HCT116 (cell line): ENCODE measurements at regions not wholly inside any gene's neighbourhood (a gene's known extent, or its start where the extent isn't known, plus 50 kb on each side); places are given as distances from the start of the nearest gene placed in this dataset.

Source experiments
- ATAC-seq: fragments of 200-7000 bp; cut with Tn5 transposase; 2 replicates; pipeline ENCODE4 v1.9.1; 2020; ENCODE audit warnings: mild to moderate bottlenecking, moderate library complexity
- BruUV-seq: library from RNA; stranded (reverse); fragments of 400-500 nt; replicated peaks from 2 replicates; lab custom pipeline; 2021; lab: Mats Ljungman, UMichigan
- CTCF ChIA-PET: fragments of 300-600 bp; sonication (Branson Sonifier 250); formaldehyde crosslinking; loops from one replicate; lab custom pipeline; 2021; ENCODE audit warnings: antibody characterized with exemption; lab: Charles Lee
- POLR2A ChIA-PET: fragments of 300-600, 350-600 bp; sonication (Branson Sonifier 250); formaldehyde crosslinking; loops from one replicate; lab custom pipeline; 2021; ENCODE audit warnings: antibody characterized with exemption; lab: Charles Lee
- RAD21 ChIA-PET, 2 experiments: fragments of 300-600 bp; sonication (Branson Sonifier 250); formaldehyde crosslinking; loops; one replicate each; lab custom pipeline; 2023; ENCODE audit warnings: low total read pairs in 2 of 2; ENCODE audit not compliant: uncharacterized antibody in 2 of 2, unreplicated experiment in 2 of 2, low non-redundant PET in 1 of 2; lab: Charles Lee
- DNase-seq: peaks from one replicate; pipeline ENCODE4 v3.0.0-alpha.2; 2010; ENCODE audit warnings: low read depth, low spot score
- H2AFZ ChIP-seq: fragments of 200-600 bp; shearing (Covaris generic), sonication (generic); 2 replicates; pipeline ENCODE4 v1.6.1; 2017; ENCODE audit warnings: low read depth, mixed run types, mixed read lengths, antibody characterized with exemption, low read length; ENCODE audit not compliant: poor library complexity, severe bottlenecking
- H3K27ac ChIP-seq: 2 replicates; pipeline ENCODE4 v1.5.1; 2012; ENCODE audit warnings: low read depth, low read length
- H3K27me3 ChIP-seq: fragments of 200-600 bp; sonication (generic); 2 replicates; pipeline ENCODE4 v1.6.1; 2016; ENCODE audit warnings: mixed run types, low read length, mixed read lengths; ENCODE audit not compliant: insufficient read depth
- H3K36me3 ChIP-seq, 2 experiments: fragments of 200-500 bp in 1 of 2; fragments of 200-600 bp in 1 of 2; sonication (Bioruptor generic) in 1 of 2; sonication (generic) in 1 of 2; 2 replicates each; pipeline versions ENCODE4 v1.5.1 to v1.6.1; 2014 to 2016; ENCODE audit warnings: low read length in 2 of 2, inconsistent platforms in 1 of 2, mixed read lengths in 1 of 2, mixed run types in 1 of 2; ENCODE audit not compliant: insufficient read depth in 2 of 2, control insufficient read depth in 1 of 2
- H3K4me1 ChIP-seq, 2 experiments: fragments of 200-600 bp in 1 of 2; sonication (generic) in 1 of 2; 2 replicates each; pipeline versions ENCODE4 v1.5.1 to v1.6.1; 2012 to 2017; ENCODE audit warnings: low read length in 2 of 2, inconsistent platforms in 1 of 2, mild to moderate bottlenecking in 1 of 2, mixed read lengths in 1 of 2, mixed run types in 1 of 2, moderate library complexity in 1 of 2; ENCODE audit not compliant: insufficient read depth in 2 of 2, control insufficient read depth in 1 of 2
- H3K4me2 ChIP-seq: fragments of 200-600 bp; sonication (generic); 2 replicates; pipeline ENCODE4 v1.6.1; 2017; ENCODE audit warnings: mixed run types, low read length, mixed read lengths
- H3K4me3 ChIP-seq, 2 experiments: fragments of 200-600 bp in 1 of 2; sonication (generic) in 1 of 2; replicated peaks in 1 of 2; 2 replicates each; pipeline ENCODE4 v1.5.1; 2011 to 2016; ENCODE audit warnings: low read length in 2 of 2, control low read depth in 1 of 2, low read depth in 1 of 2, mild to moderate bottlenecking in 1 of 2, mixed read lengths in 1 of 2, mixed run types in 1 of 2
- H3K79me2 ChIP-seq: fragments of 200-600 bp; sonication (generic); 2 replicates; pipeline ENCODE4 v1.6.1; 2017; ENCODE audit warnings: mild to moderate bottlenecking, mixed run types, low read length, moderate library complexity, mixed read lengths; ENCODE audit not compliant: insufficient read depth
- H3K9ac ChIP-seq: fragments of 200-600 bp; sonication (generic); 2 replicates; pipeline ENCODE4 v1.6.1; 2016; ENCODE audit warnings: low read length, mixed read lengths
- H3K9me2 ChIP-seq: fragments of 200-600 bp; sonication (generic), shearing (Covaris generic); 2 replicates; pipeline ENCODE4 v1.6.1; 2017; ENCODE audit warnings: mixed run types, mild to moderate bottlenecking, moderate library complexity; ENCODE audit not compliant: insufficient read depth
- H3K9me3 ChIP-seq, 2 experiments: fragments of 200-500 bp in 1 of 2; fragments of 200-600 bp in 1 of 2; sonication (Bioruptor generic) in 1 of 2; sonication (generic) in 1 of 2; 2 replicates each; pipeline ENCODE4 v1.6.1; 2014 to 2017; ENCODE audit warnings: low read length in 2 of 2, mixed read lengths in 2 of 2, inconsistent platforms in 1 of 2, low read depth in 1 of 2, mild to moderate bottlenecking in 1 of 2, mixed run types in 1 of 2, moderate library complexity in 1 of 2; ENCODE audit not compliant: control insufficient read depth in 1 of 2, insufficient read depth in 1 of 2
- H4K20me1 ChIP-seq: fragments of 200-600 bp; sonication (generic), shearing (Covaris generic); 2 replicates; pipeline ENCODE4 v1.6.1; 2017; ENCODE audit warnings: mixed run types, mild to moderate bottlenecking, moderate library complexity; ENCODE audit not compliant: insufficient read depth
- ATF3 ChIP-seq: IDR thresholded peaks from 2 replicates; pipeline ENCODE4 v1.6.1; 2012
- CBX3 ChIP-seq: IDR thresholded peaks from 2 replicates; pipeline ENCODE4 v1.6.1; 2012; ENCODE audit warnings: low read depth
- CEBPB ChIP-seq: IDR thresholded peaks from 2 replicates; pipeline ENCODE4 v1.6.1; 2012; ENCODE audit warnings: low read depth
- CTCF ChIP-seq, 3 experiments: fragments of 200-600 bp in 1 of 3; sonication (generic) in 1 of 3; IDR thresholded peaks in 2 of 3; conservative IDR thresholded peaks in 1 of 3; 2 replicates each; pipeline ENCODE4 v1.5.1; 2012 to 2017; ENCODE audit warnings: low read depth in 2 of 3, low read length in 2 of 3, antibody characterized with exemption in 1 of 3, borderline replicate concordance in 1 of 3, control low read depth in 1 of 3, mild to moderate bottlenecking in 1 of 3, mixed read lengths in 1 of 3, mixed run types in 1 of 3, moderate library complexity in 1 of 3; ENCODE audit not compliant: insufficient read depth in 1 of 3
- EZH2 ChIP-seq: fragments of 200-600 bp; sonication (generic); IDR thresholded peaks from 2 replicates; pipeline ENCODE4 v1.6.1; 2017; ENCODE audit warnings: antibody characterized with exemption, mixed run types
- EZH2phosphoT487 ChIP-seq: fragments of 200-600 bp; IDR thresholded peaks from 2 replicates; pipeline ENCODE4 v1.6.1; 2018; ENCODE audit warnings: antibody characterized with exemption, borderline replicate concordance
- FOSL1 ChIP-seq: IDR thresholded peaks from 2 replicates; pipeline ENCODE4 v1.6.1; 2012; ENCODE audit warnings: low read depth
- JUND ChIP-seq: IDR thresholded peaks from 2 replicates; pipeline ENCODE4 v1.6.1; 2012
- POLR2A ChIP-seq: IDR thresholded peaks from 2 replicates; pipeline ENCODE4 v1.7.0; 2011; ENCODE audit warnings: borderline replicate concordance; ENCODE audit not compliant: insufficient read depth, insufficient read length; ENCODE audit errors: extremely low read depth
- POLR2AphosphoS5 ChIP-seq: IDR thresholded peaks from 2 replicates; pipeline ENCODE4 v1.6.1; 2011; ENCODE audit warnings: mild to moderate bottlenecking, low read depth, low read length, moderate library complexity
- RAD21 ChIP-seq: IDR thresholded peaks from 2 replicates; pipeline ENCODE4 v1.6.1; 2012; ENCODE audit warnings: low read depth, mild to moderate bottlenecking
- REST ChIP-seq: IDR thresholded peaks from 2 replicates; pipeline ENCODE4 v1.6.1; 2012; ENCODE audit warnings: low read depth
- SIN3A ChIP-seq: IDR thresholded peaks from 2 replicates; pipeline ENCODE4 v1.6.1; 2012; ENCODE audit warnings: low read depth
- SP1 ChIP-seq: IDR thresholded peaks from 2 replicates; pipeline ENCODE4 v1.6.1; 2012; ENCODE audit warnings: low read depth
- SRF ChIP-seq: IDR thresholded peaks from 2 replicates; pipeline ENCODE4 v1.6.1; 2012; ENCODE audit warnings: low read depth
- TCF7L2 ChIP-seq: IDR thresholded peaks from 2 replicates; pipeline ENCODE4 v1.7.0; 2011; ENCODE audit warnings: borderline replicate concordance, inconsistent platforms; ENCODE audit not compliant: insufficient read depth, insufficient read length; ENCODE audit errors: extremely low read depth
- YY1 ChIP-seq: IDR thresholded peaks from 2 replicates; pipeline ENCODE4 v1.6.1; 2011; ENCODE audit warnings: low read length, low read depth, moderate library complexity, mild to moderate bottlenecking; ENCODE audit not compliant: insufficient replicate concordance; ENCODE audit errors: extremely low read depth
- ZBTB33 ChIP-seq: IDR thresholded peaks from 2 replicates; pipeline ENCODE4 v1.6.1; 2011; ENCODE audit warnings: mild to moderate bottlenecking, low read length, moderate library complexity; ENCODE audit not compliant: insufficient replicate concordance; ENCODE audit errors: extremely low read depth
- ZNF274 ChIP-seq: fragments of 200-500 bp; sonication (Bioruptor generic); IDR thresholded peaks from 2 replicates; pipeline ENCODE4 v1.6.1; 2014; ENCODE audit warnings: mild to moderate bottlenecking, low read depth, low read length, inconsistent platforms
- intact Hi-C: fragments of 100-400 bp; cut with micrococcal nuclease; formaldehyde crosslinking; loops from 2 replicates; pipeline ENCODE4 v1.10.0; 2022

- peaks cover 6 to 18% of the 10 kb centered on the region in 2 experiments; a peak in 2 of 4 replicates for H3K9me3 ChIP-seq
- H3K27ac ChIP-seq: no peak overlapping the region
- DNase-seq: no peak
- TF ChIP-seq YY1: no peak
- TF ChIP-seq CTCF (IDR thresholded peaks at IDR 0.05 in 2 of 3, conservative IDR thresholded peaks at IDR 0.05 in 1 of 3; ENCODE audit: borderline replicate concordance in 1 of 3, insufficient read depth in 1 of 3, low read depth in 2 of 3, low read length in 2 of 3): no peak
- TF ChIP-seq ATF3: no peak
- no peak for TF ChIP-seq SRF
- TF ChIP-seq POLR2AphosphoS5: no peak
- no peak for TF ChIP-seq SIN3A
- TF ChIP-seq SP1: no peak
- TF ChIP-seq ZNF274: no peak
- TF ChIP-seq POLR2A: no peak
- TF ChIP-seq REST: no peak
- no peak for TF ChIP-seq EZH2
- TF ChIP-seq CBX3: no peak
- no peak for TF ChIP-seq FOSL1
- TF ChIP-seq CEBPB: no peak
- no peak for TF ChIP-seq ZBTB33
- TF ChIP-seq JUND: no peak
- TF ChIP-seq EZH2phosphoT487: no peak
- no peak for TF ChIP-seq RAD21
- TF ChIP-seq TCF7L2: no peak
- no peak overlapping the region for H2AFZ ChIP-seq
- ChIA-PET RAD21 (no interaction called here), CTCF (no interaction called here), POLR2A (no interaction called here)
- H3K79me2 ChIP-seq: no peaks in the 10 kb centered on the region
- H3K9me2 ChIP-seq: no peaks in the 10 kb centered on the region
- H3K9ac ChIP-seq: no peak overlapping the region
- H3K4me2 ChIP-seq: no peak overlapping the region
- ATAC-seq: no peak
- H4K20me1 ChIP-seq: no peaks in the 10 kb centered on the region
- no peaks in the 10 kb centered on the region for H3K36me3 ChIP-seq
- no peaks in the 10 kb centered on the region for H3K4me1 ChIP-seq
- no peak overlapping the region for H3K4me3 ChIP-seq
- intact Hi-C loops: no loop called here
- no peaks in the 10 kb centered on the region for H3K27me3 ChIP-seq
- no TSS peak for BruUV-seq
These were observed 285.5 kb downstream of the UQCRFS1 start for GRCh38 chr19:28927456-28927855.
